ENCODE measurements at regions not wholly inside any gene's neighbourhood (a gene's known extent, or its start where the extent isn't known, plus 50 kb on each side); places are given as distances from the start of the nearest gene placed in this dataset.
A peak's percentile ranks its signal among the peaks of the same experiment; 100 is the strongest.

DNA sequence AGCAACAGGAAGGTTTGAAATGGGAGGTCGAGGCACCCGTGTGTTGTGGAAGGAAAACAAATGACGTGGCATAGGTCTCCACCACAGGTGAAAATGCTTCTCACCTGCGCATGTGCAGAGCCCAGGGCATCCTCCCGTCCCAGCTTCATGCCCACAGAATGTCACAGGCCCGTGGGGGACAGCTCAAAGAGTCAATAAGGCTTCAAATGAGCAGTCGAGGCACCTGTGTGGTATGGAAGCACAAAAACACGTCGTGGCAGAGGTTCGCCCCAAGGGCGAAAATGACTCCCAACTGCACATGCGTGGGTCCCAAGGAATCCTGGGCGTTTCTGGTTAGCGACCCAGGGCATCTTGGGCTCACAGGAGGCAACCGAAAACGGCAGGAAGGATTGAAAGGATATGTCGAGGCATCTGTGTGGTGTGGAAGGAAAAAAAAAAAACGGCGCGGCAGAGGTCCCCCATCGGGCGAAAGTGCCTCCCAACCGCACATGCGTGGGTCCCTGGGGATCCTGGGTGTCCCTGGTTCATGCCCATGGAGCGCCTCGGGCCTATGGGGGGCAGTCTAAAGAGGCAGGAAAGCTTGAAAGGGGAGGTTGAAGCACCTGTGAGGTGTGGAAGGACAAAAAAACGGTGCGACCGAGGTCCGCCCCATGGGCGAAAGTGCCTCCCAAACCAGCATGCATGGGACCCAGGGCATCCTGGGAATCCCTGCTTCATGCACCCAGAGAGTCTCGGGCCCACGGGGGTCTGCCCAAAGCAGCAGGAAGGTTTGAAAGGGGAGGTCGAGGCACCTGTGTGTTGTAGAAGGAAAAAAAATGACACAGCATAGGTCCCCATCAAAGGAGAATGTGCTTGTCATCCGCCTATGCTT lies 578.5 kb downstream of the ALG10 start:
- no peak for ATAC-seq
- intact Hi-C loops (cut with DNase I): no loop called here

GRCh38 chr12:34601689-34602088 lies 579.4 kb downstream of the ALG10 start:
- WGBS, 3 donors: 64 to 71% (median 65%) methylated on average over 11 of the region's 11 CpGs
- Histone ChIP-seq H3K27ac (no peak overlapping the region), H3K4me1 (no peaks in the 10 kb centered on the region), H3K9me3 (no peaks in the 10 kb centered on the region), H3K27me3 (ENCODE audit: insufficient read depth in 3 of 3, low read length in 2 of 3) (no peaks in the 10 kb centered on the region), H3K36me3 (ENCODE audit: insufficient read depth in 1 of 2, low read depth in 1 of 2) (no peaks in the 10 kb centered on the region), H3K4me3 (no peak overlapping the region)
- peak in 1 of 2 donors; percentile 25 for DNase-seq
- TF ChIP-seq, protein P1, sequence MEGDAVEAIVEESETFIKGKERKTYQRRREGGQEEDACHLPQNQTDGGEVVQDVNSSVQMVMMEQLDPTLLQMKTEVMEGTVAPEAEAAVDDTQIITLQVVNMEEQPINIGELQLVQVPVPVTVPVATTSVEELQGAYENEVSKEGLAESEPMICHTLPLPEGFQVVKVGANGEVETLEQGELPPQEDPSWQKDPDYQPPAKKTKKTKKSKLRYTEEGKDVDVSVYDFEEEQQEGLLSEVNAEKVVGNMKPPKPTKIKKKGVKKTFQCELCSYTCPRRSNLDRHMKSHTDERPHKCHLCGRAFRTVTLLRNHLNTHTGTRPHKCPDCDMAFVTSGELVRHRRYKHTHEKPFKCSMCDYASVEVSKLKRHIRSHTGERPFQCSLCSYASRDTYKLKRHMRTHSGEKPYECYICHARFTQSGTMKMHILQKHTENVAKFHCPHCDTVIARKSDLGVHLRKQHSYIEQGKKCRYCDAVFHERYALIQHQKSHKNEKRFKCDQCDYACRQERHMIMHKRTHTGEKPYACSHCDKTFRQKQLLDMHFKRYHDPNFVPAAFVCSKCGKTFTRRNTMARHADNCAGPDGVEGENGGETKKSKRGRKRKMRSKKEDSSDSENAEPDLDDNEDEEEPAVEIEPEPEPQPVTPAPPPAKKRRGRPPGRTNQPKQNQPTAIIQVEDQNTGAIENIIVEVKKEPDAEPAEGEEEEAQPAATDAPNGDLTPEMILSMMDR (IDR thresholded peaks at IDR 0.05): no peak
- no peak for ATAC-seq
- intact Hi-C loops (cut with DNase I): no loop called here

More for the DNA sequence above, 578.5 kb downstream of the ALG10 start:
- H3K4me1 ChIP-seq: no peaks in the 10 kb centered on the region
- H3K36me3 ChIP-seq (ENCODE audit: insufficient read depth in 1 of 2, low read depth in 1 of 2): no peaks in the 10 kb centered on the region
- WGBS, 3 donors: 62 to 66% (median 63%) methylated on average over 35 of the region's 35 CpGs
- TF ChIP-seq, protein P1 (IDR thresholded peaks at IDR 0.05): no peak
- no peaks in the 10 kb centered on the region for H3K9me3 ChIP-seq
- peak in 1 of 2 donors; percentile 18 for DNase-seq
- H3K4me3 ChIP-seq: no peak overlapping the region
- H3K27me3 ChIP-seq (ENCODE audit: insufficient read depth in 3 of 3, low read length in 2 of 3): no peaks in the 10 kb centered on the region
- no peak overlapping the region for H3K27ac ChIP-seq

DNA sequence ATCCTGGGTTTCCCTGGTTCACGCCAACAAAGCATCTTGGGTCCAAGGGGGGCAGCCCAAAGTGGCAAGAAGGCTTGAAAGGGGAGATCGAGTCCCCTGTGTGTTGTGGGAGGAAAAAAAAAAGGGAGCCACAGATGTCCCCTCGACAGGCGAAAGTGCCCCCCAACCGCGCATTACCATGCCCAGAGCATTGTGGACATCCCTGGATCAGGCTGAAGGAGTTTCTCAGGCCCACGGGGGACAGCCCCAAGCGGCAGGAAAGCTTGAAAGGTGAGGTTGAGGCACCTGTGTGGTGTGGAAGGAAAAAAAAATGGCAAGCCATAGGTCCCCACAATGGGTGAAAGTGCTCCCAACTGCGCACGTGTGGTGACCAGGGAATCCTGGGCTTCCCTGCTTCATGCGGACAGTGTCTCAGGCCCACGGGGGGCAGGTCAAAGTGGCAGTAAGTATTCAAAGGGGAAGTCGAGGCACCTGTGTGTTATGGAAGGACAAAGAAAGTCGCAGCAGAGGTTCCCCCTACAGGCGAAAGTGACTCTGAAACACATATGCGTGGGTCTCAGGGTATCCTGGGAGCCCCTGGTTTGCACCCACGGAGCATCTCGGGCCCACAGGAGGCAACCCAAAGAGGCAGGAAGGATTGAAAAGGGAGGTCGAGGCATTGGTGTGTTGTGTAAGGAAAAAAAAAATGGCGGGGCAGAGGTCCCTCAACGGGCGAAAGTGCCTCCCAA lies 580.1 kb downstream of the ALG10 start:
- intact Hi-C loops (cut with DNase I): no loop called here
- no peak overlapping the region for H3K27ac ChIP-seq
- no peaks in the 10 kb centered on the region for H3K4me1 ChIP-seq
- no peaks in the 10 kb centered on the region for H3K27me3 ChIP-seq (ENCODE audit: insufficient read depth in 3 of 3, low read length in 2 of 3)
- DNase-seq (no peak), ATAC-seq (no peak)
- H3K9me3 ChIP-seq: no peaks in the 10 kb centered on the region
- no peaks in the 10 kb centered on the region for H3K36me3 ChIP-seq (ENCODE audit: insufficient read depth in 1 of 2, low read depth in 1 of 2)
- WGBS, 3 donors: 67 to 73% (median 70%) methylated on average over 22 of the region's 22 CpGs
- no peak overlapping the region for H3K4me3 ChIP-seq
- TF ChIP-seq, protein P1 (IDR thresholded peaks at IDR 0.05): no peak

DNA sequence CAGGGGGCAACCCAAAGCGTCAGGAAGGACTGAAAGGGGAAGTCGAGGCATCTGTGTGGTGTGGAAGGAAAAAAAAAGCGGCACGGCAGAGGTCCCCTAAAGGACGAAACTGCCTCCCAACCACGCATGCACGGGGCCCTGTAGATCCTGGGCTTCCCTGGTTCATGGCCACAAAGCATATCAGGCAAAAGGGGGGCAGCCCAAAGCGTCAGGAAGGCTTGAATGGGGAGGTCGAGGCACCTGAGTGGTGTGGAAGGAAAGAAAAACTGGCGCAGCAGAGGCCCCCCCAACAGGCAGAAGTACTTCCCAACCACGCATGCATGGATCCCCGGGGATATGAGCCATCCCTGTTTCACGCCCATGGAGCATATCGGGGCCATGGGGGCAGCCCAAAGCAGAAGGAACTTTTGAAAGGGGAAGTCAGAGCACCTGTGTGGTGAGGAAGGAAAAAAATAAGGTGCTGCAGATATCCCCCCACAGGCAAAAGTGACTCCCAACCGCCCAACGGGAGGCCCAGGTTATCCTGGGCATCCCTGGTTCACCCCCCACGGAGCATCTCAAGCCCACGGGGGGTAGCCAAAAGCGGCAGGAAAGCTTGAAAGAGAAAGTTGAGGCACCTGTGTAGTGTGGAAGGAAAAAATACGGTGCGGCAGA lies 581.2 kb downstream of the ALG10 start:
- ATAC-seq: no peak
- Histone ChIP-seq H3K4me3 (no peak overlapping the region), H3K27ac (no peak overlapping the region), H3K27me3 (ENCODE audit: insufficient read depth in 3 of 3, low read length in 2 of 3) (no peaks in the 10 kb centered on the region), H3K4me1 (no peaks in the 10 kb centered on the region), H3K36me3 (ENCODE audit: insufficient read depth in 1 of 2, low read depth in 1 of 2) (no peaks in the 10 kb centered on the region), H3K9me3 (no peaks in the 10 kb centered on the region)
- intact Hi-C loops (cut with DNase I): no loop called here
- DNase-seq: no peak
- WGBS, 3 donors: 65 to 68% (median 66%) methylated on average over 21 of the region's 21 CpGs
- TF ChIP-seq, protein P1 (IDR thresholded peaks at IDR 0.05): no peak
